OCI-LY3 (cell line): ENCODE measurements at regions not wholly inside any gene's neighbourhood (a gene's known extent, or its start where the extent isn't known, plus 50 kb on each side); places are given as distances from the start of the nearest gene placed in this dataset.

Experiments
- CTCF ChIP-seq: fragments of 200-600, 300-600 bp; sonication (generic); IDR thresholded peaks from 2 replicates; pipeline ENCODE4 v1.5.1; 2014; ENCODE audit warnings: antibody characterized with exemption, low read length, low read depth
- EZH2phosphoT487 ChIP-seq: fragments of 200-600 bp; shearing (Covaris generic); IDR thresholded peaks from 2 replicates; pipeline ENCODE4 v1.6.1; 2018; ENCODE audit warnings: antibody characterized with exemption, mixed run types, low read depth

- TF ChIP-seq CTCF = no peak
- TF ChIP-seq EZH2phosphoT487 = no peak
These were observed 130.9 kb downstream of the PAPOLA start for GRCh38 chr14:96633096-96633495.
